SK-N-MC (cell line): ENCODE measurements at regions not wholly inside any gene's neighbourhood (a gene's known extent, or its start where the extent isn't known, plus 50 kb on each side); places are given as distances from the start of the nearest gene placed in this dataset.

Source experiments
- DNase-seq: peaks from one replicate; pipeline ENCODE4 v3.0.0-alpha.2; 2011; ENCODE audit warnings: low read depth, low spot score
- H3K27ac ChIP-seq: fragments of 200-600 bp; sonication (generic); 2 replicates; pipeline ENCODE4 v1.5.1; 2016; ENCODE audit warnings: mixed run types
- H3K36me3 ChIP-seq: fragments of 200-600 bp; sonication (generic); 2 replicates; pipeline ENCODE4 v1.6.1; 2017; ENCODE audit warnings: antibody characterized with exemption, low read length, mixed read lengths; ENCODE audit not compliant: insufficient read depth
- H3K4me3 ChIP-seq: fragments of 200-600 bp; sonication (generic); 2 replicates; pipeline ENCODE4 v1.5.1; 2016
- H3K9ac ChIP-seq: fragments of 200-600 bp; sonication (generic); 2 replicates; pipeline ENCODE4 v1.8.0; 2017; ENCODE audit warnings: mixed run types, mixed read lengths; ENCODE audit not compliant: insufficient read length
- H3K9me3 ChIP-seq: fragments of 200-600 bp; sonication (generic); 2 replicates; pipeline ENCODE4 v1.6.1; 2017; ENCODE audit warnings: low read depth, mild to moderate bottlenecking, antibody characterized with exemption, low read length, moderate library complexity, mixed read lengths
- EZH2 ChIP-seq: fragments of 200-600 bp; sonication (generic); IDR thresholded peaks from one replicate; pipeline ENCODE4 v1.6.1; 2017; ENCODE audit warnings: antibody characterized with exemption
- FOXP2 ChIP-seq: optimal IDR thresholded peaks from 2 replicates; pipeline ENCODE3; 2011; ENCODE audit warnings: mild to moderate bottlenecking, moderate library complexity; ENCODE audit not compliant: insufficient read depth; ENCODE audit errors: extremely low read length, control extremely low read depth
- POLR2AphosphoS5 ChIP-seq: IDR thresholded peaks from 2 replicates; pipeline ENCODE4 v1.6.1; 2012; ENCODE audit warnings: mild to moderate bottlenecking, low read depth, low read length, borderline replicate concordance

DNA sequence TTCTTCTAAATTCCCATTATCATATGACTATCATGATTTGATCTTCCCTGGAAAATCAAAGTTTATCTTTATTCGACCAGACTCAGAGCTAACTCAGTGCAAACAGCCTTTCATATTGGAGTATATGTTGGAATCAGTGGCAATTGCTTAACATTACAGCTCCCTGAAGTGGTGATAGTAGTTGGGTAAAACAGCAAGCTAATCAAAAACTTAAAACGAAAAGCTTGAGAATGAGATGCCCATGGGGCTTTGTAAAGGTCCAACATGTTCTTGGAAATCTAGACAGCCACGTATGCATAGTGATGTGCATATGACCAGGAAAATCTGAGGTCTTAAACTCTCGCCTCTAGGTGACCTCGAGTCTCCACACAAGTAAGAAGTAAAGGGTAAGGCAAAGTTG lies 437.6 kb downstream of the KIF16B start:
- TF ChIP-seq POLR2AphosphoS5 (no peak), EZH2 (no peak), FOXP2 (no peak)
- DNase-seq = no peak

DNA sequence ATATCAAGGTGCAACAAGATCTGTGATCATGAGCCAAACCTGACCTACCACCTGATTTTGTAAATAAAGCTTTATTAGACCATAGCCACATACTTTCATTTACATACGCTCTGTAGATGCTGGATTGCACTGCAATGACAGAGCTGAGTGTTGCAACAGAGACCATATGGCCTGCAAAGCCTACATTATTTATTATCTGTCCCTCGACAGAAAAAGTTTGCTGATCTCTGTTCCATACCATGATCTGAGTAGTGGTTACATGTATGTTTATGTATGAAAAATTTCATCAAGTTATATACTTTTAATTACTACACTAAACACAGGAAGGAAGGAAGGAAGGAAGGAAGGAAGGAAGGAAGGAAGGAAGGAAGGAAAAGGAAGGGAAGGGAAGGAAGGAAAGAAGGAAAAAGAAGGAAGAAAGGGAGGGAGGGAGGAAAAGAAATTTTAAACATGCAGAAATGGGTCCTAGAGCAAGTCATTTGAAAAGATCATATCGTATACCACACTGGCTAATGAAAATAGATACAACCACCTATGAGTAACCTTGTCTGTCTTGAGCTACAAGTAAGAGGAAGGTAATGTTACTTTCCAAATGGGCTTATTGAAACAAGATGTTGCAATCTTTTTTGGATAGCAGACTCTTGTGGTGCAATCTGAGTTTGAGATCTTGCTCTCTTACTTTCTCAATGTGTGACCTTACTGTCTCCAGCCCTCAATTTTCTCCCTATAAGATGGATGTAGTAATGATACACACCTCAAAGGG lies 441.0 kb downstream of the KIF16B start:
- H3K36me3 ChIP-seq = no peaks in the 10 kb centered on the region
- H3K27ac ChIP-seq = peak overlapping the region; percentile 88
- peaks cover 3% of the 10 kb centered on the region; the same call in 1 of the 2 replicates for H3K9me3 ChIP-seq
- peak overlapping the region; percentile 34; the same call in 1 of the 2 replicates for H3K4me3 ChIP-seq
- DNase-seq = peak; percentile 84
- peak overlapping the region; percentile 39 for H3K9ac ChIP-seq
- TF ChIP-seq FOXP2 (no peak), EZH2 (no peak), POLR2AphosphoS5 (no peak)

More for the DNA sequence above, 437.6 kb downstream of the KIF16B start:
- H3K4me3 ChIP-seq = no peak overlapping the region
- no peaks in the 10 kb centered on the region for H3K9me3 ChIP-seq
- no peak overlapping the region for H3K9ac ChIP-seq
- H3K27ac ChIP-seq = no peak overlapping the region
- H3K36me3 ChIP-seq = no peaks in the 10 kb centered on the region

DNA sequence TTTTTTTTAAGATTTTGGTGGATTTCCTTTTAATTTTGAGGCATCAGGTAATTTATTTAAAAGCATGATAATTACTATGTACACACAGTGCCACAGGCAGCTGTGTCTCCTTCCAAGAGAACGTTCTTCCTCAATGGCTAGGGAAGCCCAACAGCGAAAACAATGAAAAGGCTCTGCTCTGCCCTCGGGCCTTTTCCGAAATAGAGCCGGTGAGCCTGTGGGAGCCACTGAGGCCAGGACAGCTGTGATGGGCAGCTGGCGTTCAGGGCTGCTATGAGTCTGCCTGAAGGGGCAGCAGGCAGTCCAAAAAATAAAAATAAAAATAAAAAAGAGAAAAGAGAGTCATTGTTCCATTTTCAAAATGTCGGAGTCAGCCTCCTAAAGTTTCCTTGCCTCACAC lies 443.8 kb downstream of the KIF16B start:
- H3K27ac ChIP-seq = no peak overlapping the region
- no peaks in the 10 kb centered on the region for H3K36me3 ChIP-seq
- H3K9ac ChIP-seq = no peak overlapping the region
- TF ChIP-seq FOXP2 (no peak), POLR2AphosphoS5 (no peak), EZH2 (no peak)
- no peak for DNase-seq
- no peak overlapping the region for H3K4me3 ChIP-seq
- peaks cover 3% of the 10 kb centered on the region; the same call in 1 of the 2 replicates for H3K9me3 ChIP-seq

DNA sequence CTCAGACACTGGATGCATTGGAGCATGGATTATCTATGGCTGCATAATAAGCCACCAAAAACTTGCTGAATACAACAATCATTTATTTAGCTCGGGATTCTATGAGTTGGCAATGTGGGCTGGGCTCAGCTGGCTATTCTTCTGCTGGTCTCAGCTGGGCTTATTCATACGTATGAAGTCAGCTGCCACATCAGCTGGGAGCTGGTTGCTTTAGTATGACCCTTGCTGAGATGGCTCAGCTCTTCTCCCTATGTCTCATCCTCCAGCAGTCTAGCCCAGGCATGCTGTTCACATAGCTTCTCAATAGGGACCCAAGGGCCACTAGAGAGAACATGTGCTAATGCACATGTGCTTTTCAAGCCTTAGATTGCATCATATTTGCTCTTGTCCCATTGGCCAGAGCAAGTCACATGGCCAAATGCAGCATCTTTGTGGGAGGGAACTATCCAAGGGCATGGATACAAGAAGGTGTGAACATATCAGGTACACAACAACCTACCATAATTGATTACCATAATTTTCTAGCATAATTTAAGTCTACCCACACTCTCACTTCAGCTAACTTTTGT lies 444.6 kb downstream of the KIF16B start:
- H3K36me3 ChIP-seq = no peaks in the 10 kb centered on the region
- H3K4me3 ChIP-seq = no peak overlapping the region
- TF ChIP-seq FOXP2 (no peak), EZH2 (no peak)
- no peak overlapping the region for H3K27ac ChIP-seq
- peaks cover 3% of the 10 kb centered on the region; the same call in 1 of the 2 replicates for H3K9me3 ChIP-seq
- no peak for DNase-seq
- no peak overlapping the region for H3K9ac ChIP-seq

DNA sequence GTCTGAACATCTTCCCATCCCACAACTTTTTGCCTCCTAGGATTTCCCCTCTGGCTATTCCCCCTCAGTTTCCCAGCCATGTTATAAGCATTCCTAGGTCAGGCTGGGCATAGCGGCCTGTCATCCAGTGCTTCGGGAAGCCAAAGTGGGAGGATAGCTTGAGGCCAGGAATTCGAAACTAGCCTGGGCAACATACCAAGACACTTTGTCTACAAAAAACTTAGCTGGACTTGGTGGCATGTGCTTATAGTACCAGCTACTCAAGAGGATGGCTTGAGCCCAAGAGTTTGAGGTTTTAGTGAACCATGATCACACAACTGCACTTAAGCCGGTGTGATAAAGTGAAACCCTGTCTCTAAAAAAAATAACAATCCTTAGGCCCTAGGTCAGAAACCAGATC lies 447.4 kb downstream of the KIF16B start:
- no peak for DNase-seq
- peaks cover 3% of the 10 kb centered on the region; the same call in 1 of the 2 replicates for H3K9me3 ChIP-seq
- no peaks in the 10 kb centered on the region for H3K36me3 ChIP-seq
- no peak overlapping the region for H3K9ac ChIP-seq
- H3K27ac ChIP-seq = no peak overlapping the region
- no peak overlapping the region for H3K4me3 ChIP-seq
- no peak for TF ChIP-seq POLR2AphosphoS5
- TF ChIP-seq EZH2 = no peak
- no peak for TF ChIP-seq FOXP2

DNA sequence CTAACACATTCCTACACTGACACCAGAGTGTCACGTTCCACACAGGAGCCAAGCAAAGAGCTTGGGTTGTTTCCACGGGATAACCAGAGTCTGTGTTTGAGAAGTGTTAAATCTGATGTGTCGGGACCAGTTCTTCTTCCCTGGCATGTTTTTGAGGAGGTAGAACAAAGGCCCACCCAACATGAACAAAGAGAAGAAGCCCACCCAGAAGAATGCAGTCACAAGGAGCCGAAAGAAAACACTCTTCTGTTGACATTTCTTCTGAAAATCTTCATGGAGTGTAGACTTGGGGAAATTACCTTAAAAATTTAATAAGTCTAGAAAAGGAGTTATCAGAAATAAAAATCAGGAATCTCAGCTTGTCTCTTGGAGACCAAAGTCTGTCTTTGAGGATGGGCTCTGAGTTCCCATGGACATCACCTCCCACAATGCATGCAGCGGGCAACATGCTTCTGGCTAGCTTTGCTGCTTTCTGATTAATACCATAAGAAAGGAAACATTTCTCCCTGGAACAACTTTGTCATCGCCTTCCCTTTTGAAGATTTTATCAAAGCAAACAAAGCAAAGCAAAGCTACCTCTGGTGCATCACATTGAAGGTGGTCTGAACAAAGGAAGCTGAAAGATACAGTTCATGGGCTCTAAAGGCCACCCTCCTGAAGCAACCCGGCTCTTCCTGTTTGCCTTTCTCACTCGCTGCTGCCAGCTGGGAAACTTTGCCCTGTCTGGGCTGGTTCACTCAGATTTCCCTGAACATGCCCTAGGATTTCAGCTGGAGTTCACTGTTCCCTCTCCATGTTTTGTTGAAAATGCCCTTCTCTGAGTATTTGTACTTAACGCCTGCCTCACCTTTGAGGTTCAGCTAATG lies 448.1 kb downstream of the KIF16B start:
- Histone ChIP-seq H3K36me3 (no peaks in the 10 kb centered on the region), H3K9me3 (peaks cover 3% of the 10 kb centered on the region; the same call in 1 of the 2 replicates), H3K27ac (no peak overlapping the region), H3K4me3 (no peak overlapping the region), H3K9ac (no peak overlapping the region)
- no peak for DNase-seq
- TF ChIP-seq FOXP2 (no peak), POLR2AphosphoS5 (no peak), EZH2 (no peak)

DNA sequence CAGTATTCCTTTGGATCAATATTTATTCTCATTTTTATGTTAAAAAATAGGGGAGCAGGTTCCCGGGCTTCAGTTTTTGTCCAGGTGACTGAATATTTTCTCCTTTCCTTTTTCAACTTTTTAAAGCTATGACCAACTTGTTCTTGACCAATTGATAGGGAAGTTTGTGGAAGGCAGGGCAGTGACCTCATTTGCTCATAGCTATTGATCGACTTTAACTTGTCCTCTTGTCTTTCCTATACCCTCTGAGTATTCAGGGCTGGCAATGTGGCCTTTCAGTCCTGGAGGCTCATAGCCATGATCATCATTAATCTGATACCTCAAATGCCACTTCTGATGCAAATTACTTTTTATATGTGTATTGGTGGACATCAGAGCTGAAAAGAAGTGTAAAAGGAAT lies 448.8 kb downstream of the KIF16B start:
- no peak overlapping the region for H3K4me3 ChIP-seq
- no peak overlapping the region for H3K27ac ChIP-seq
- no peaks in the 10 kb centered on the region for H3K36me3 ChIP-seq
- H3K9ac ChIP-seq = no peak overlapping the region
- no peaks in the 10 kb centered on the region for H3K9me3 ChIP-seq
- DNase-seq = no peak
- TF ChIP-seq EZH2 = no peak
- no peak for TF ChIP-seq FOXP2
- TF ChIP-seq POLR2AphosphoS5 = no peak

DNA sequence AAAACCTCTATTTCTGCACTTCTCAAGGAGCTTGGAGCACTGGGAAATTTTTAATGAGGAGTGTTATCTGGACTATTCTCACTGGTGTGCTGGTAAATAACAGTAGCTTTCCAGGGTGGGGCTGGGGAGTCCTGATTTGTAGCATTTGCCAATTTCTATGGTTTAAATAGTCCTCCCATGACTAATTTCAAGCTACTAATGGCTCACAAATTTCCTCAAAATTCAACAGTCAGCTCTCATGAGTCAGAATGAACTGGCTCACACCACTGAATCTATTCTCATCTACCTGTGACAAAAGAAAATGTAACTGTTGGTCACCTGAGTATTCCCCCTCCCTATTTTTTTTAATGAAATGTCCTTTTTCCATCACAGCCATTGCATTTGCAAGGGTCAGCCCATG lies 449.6 kb downstream of the KIF16B start:
- Histone ChIP-seq H3K36me3 (no peaks in the 10 kb centered on the region), H3K4me3 (no peak overlapping the region), H3K27ac (no peak overlapping the region), H3K9ac (no peak overlapping the region), H3K9me3 (no peaks in the 10 kb centered on the region)
- DNase-seq = no peak
- TF ChIP-seq EZH2 (no peak), POLR2AphosphoS5 (no peak), FOXP2 (no peak)
